Muscle of leg (tissue), 3 donors: ENCODE measurements at regions not wholly inside any gene's neighbourhood (a gene's known extent, or its start where the extent isn't known, plus 50 kb on each side); places are given as distances from the start of the nearest gene placed in this dataset.
A peak's percentile ranks its signal among the peaks of the same experiment; 100 is the strongest.

Experiments used
- DNase-seq: peaks from one replicate; pipeline ENCODE4 v3.0.0; 2013
- H3K27ac ChIP-seq: one replicate; pipeline ENCODE4 v1.5.1; 2013; ENCODE audit warnings: mild to moderate bottlenecking, low read length, control low read depth
- H3K27me3 ChIP-seq: one replicate; pipeline ENCODE4 v1.6.1; 2013; ENCODE audit warnings: low read length; ENCODE audit not compliant: control insufficient read depth, insufficient read depth
- H3K36me3 ChIP-seq: one replicate; pipeline ENCODE4 v1.6.1; 2013; ENCODE audit warnings: low read length; ENCODE audit not compliant: control insufficient read depth, insufficient read depth
- H3K4me1 ChIP-seq: one replicate; pipeline ENCODE4 v1.6.1; 2013; ENCODE audit warnings: low read length; ENCODE audit not compliant: control insufficient read depth, insufficient read depth
- H3K4me3 ChIP-seq: one replicate; pipeline ENCODE4 v1.5.1; 2013; ENCODE audit warnings: low read length, control low read depth
- H3K9me3 ChIP-seq: replicated peaks from 2 replicates; pipeline ENCODE4 v1.6.1; 2013; ENCODE audit warnings: low read depth, low read length; ENCODE audit not compliant: control insufficient read depth
- WGBS: methylation state at CpG from one replicate; pipeline ENCODE4 v1.1.5; 2013; ENCODE audit warnings: missing lambda C conversion rate; ENCODE audit not compliant: insufficient coverage; 5-methylcytosine and 5-hydroxymethylcytosine counted together

DNA sequence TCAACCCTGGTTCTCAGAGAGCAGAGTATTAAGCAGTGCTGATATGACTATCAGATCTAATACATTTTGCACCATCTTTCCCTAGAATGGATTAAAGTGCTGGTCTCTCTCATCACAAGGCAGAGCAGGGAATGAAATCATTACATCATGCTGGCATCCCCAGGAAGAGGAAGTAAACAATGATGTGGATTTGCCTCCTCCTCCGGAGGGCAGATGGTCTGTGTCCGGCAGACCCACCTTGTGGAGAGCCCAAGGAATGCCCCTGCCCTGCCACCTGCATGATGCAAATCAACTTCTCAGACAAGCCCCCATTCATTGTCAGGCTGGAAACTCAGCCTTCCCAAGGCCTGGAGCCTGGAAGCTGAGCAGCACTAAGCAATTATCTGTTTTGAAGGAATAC is 1149.1 kb downstream of the VRK1 start:
- Histone ChIP-seq H3K27me3 (no peaks in the 10 kb centered on the region), H3K27ac (no peak overlapping the region), H3K4me1 (no peaks in the 10 kb centered on the region), H3K9me3 (no peaks in the 10 kb centered on the region), H3K4me3 (no peak overlapping the region), H3K36me3 (no peaks in the 10 kb centered on the region)
- 7% methylated on average over 2 of the region's 2 CpGs for WGBS
- DNase-seq, result no peak

GRCh38 chr14:97946641-97947040 is 1149.5 kb downstream of the VRK1 start:
- Histone ChIP-seq H3K27me3 (no peaks in the 10 kb centered on the region), H3K4me3 (no peak overlapping the region), H3K4me1 (no peaks in the 10 kb centered on the region), H3K9me3 (no peaks in the 10 kb centered on the region), H3K36me3 (no peaks in the 10 kb centered on the region), H3K27ac (no peak overlapping the region)
- DNase-seq, result no peak
- WGBS, result 85% methylated on average over 4 of the region's 9 CpGs

DNA sequence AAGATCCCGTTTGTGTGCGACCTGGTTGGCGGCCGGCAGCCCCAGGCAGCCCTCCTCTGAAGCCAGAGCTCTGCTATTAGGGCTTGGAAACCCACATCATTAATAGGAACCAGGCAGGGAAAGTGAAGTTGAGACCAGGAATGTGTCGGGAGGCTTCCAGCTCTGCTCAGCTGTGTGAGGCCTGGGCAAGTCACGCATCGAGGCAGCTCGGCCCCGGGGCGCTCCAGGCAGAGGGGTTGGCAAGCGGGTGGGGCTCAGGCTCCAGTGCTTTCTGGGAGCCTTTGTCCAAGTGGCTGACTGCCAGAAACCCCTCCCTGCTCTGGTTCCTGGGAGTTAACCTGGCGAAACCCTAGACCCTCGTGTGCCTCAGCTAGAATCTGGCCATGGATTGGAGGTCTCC is 1151.7 kb downstream of the VRK1 start:
- no peaks in the 10 kb centered on the region for H3K36me3 ChIP-seq
- H3K4me3 ChIP-seq, result no peak overlapping the region
- H3K27ac ChIP-seq, result no peak overlapping the region
- H3K4me1 ChIP-seq, result no peaks in the 10 kb centered on the region
- no peaks in the 10 kb centered on the region for H3K9me3 ChIP-seq
- 32% methylated on average over 13 of the region's 13 CpGs for WGBS
- no peaks in the 10 kb centered on the region for H3K27me3 ChIP-seq
- DNase-seq, result peak; percentile 20

GRCh38 chr14:97956581-97957340 is 1159.6 kb downstream of the VRK1 start:
- no peak overlapping the region for H3K4me3 ChIP-seq
- H3K27me3 ChIP-seq, result no peaks in the 10 kb centered on the region
- DNase-seq, result no peak
- no peaks in the 10 kb centered on the region for H3K36me3 ChIP-seq
- 100% methylated on average over 1 of the region's 13 CpGs for WGBS
- H3K4me1 ChIP-seq, result no peaks in the 10 kb centered on the region
- no peak overlapping the region for H3K27ac ChIP-seq
- no peaks in the 10 kb centered on the region for H3K9me3 ChIP-seq

- Histone ChIP-seq H3K9me3 (no peaks in the 10 kb centered on the region), H3K27ac (no peak overlapping the region), H3K36me3 (no peaks in the 10 kb centered on the region), H3K4me3 (no peak overlapping the region), H3K4me1 (no peaks in the 10 kb centered on the region), H3K27me3 (no peaks in the 10 kb centered on the region)
- no peak for DNase-seq
- WGBS, result 57% methylated on average over 2 of the region's 4 CpGs
Observed at GRCh38 chr14:97959251-97959650, 1162.1 kb downstream of the VRK1 start.

DNA sequence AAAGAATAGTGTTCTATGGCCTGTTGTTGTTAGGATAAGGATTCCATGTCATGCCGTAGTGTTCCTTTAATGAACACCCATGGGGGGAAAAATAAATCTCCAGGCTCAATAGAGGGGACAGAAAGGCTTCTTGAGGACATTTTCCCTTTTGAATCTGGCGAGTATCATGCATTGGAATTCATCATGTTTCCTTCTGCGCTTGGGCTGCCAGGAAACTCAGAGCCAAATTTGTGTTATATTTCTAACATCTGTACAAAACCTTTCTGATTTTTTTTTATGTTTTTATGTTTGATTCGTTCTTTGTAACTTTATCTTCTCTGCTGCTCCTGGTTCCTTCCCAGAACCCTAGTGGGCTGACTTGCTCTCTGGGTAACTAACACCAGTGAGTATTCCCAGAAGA is 1163.3 kb downstream of the VRK1 start:
- Histone ChIP-seq H3K4me3 (no peak overlapping the region), H3K9me3 (no peaks in the 10 kb centered on the region), H3K4me1 (no peaks in the 10 kb centered on the region), H3K27me3 (no peaks in the 10 kb centered on the region), H3K27ac (no peak overlapping the region), H3K36me3 (no peaks in the 10 kb centered on the region)
- WGBS, result 83% methylated on average over 1 of the region's 4 CpGs
- peak; percentile 57 for DNase-seq

DNA sequence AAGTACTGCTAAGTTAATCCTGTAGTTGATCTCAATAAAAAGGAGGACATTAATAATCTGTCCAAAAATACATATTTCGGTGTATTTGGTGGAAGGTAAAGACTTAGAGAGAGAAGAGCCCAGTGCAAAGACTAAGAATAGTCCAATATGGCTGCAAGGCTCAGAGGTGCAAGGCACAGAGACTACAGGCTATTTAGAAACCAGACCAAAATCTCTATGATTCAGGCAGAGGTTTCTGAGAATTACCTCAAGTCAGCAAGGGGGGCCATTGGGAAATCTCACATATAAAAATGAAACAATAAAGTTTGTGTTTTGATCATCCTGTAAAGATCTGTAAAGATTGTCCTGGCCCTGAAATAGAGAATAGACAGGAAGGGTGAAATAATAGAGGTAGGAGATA is 1173.0 kb downstream of the VRK1 start:
- Histone ChIP-seq H3K4me1 (no peaks in the 10 kb centered on the region), H3K4me3 (no peak overlapping the region), H3K27ac (no peak overlapping the region), H3K9me3 (no peaks in the 10 kb centered on the region), H3K27me3 (no peaks in the 10 kb centered on the region), H3K36me3 (peaks cover 3% of the 10 kb centered on the region)
- no CpG with 5 or more reads among the region's 1 CpG for WGBS
- DNase-seq, result no peak

DNA sequence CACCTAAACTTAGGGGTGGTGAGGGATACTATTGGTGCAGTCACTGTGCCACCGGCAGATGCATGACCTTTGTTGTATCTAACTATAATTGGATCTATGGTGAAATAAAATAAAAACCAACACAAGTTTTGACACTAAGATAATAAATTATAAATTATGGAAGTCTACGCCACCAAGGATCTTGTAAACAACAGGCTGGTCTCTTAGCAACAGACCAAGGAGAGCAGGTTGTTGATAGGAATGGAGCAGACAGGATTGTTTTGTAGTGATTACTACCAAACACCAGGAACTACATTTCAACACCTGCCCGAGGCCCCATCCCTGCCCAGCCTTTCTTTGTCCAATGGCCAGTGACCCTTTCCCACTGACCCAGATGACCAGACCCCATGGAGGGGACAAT is 1178.0 kb downstream of the VRK1 start:
- no peak overlapping the region for H3K4me3 ChIP-seq
- no peaks in the 10 kb centered on the region for H3K36me3 ChIP-seq
- no peak for DNase-seq
- H3K27ac ChIP-seq, result no peak overlapping the region
- no peaks in the 10 kb centered on the region for H3K27me3 ChIP-seq
- H3K4me1 ChIP-seq, result peaks cover 28% of the 10 kb centered on the region
- no peaks in the 10 kb centered on the region for H3K9me3 ChIP-seq
- WGBS, result no CpG with 5 or more reads among the region's 3 CpGs

- Histone ChIP-seq H3K4me1 (peaks cover 28% of the 10 kb centered on the region), H3K27ac (no peak overlapping the region), H3K4me3 (no peak overlapping the region), H3K27me3 (no peaks in the 10 kb centered on the region), H3K36me3 (no peaks in the 10 kb centered on the region), H3K9me3 (no peaks in the 10 kb centered on the region)
- 73% methylated on average over 4 of the region's 6 CpGs for WGBS
- no peak for DNase-seq
Observed at GRCh38 chr14:97975962-97976361, 1178.8 kb downstream of the VRK1 start.

DNA sequence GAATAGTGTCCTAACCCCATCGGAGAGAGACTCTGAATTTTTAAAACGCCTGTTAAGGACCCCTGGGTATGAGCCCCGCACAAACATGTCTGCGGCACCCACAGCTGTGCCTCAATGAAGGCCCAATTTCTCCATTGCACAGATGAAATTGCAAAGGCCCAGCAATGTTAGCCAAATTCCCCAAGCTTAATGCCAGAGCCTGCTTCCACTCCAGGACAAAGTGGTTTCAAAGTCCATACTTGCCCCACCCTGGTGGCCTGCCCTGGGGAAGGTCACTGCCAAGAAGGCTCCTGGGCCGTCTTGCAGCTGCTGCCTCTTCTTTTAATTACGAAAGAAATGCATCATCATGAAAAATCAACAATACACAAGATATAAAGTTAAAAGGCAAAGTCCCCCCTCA is 1179.7 kb downstream of the VRK1 start:
- Histone ChIP-seq H3K4me3 (peak overlapping the region; percentile 16), H3K4me1 (peaks cover 28% of the 10 kb centered on the region), H3K36me3 (no peaks in the 10 kb centered on the region), H3K9me3 (no peaks in the 10 kb centered on the region), H3K27ac (peak overlapping the region; percentile 15), H3K27me3 (no peaks in the 10 kb centered on the region)
- DNase-seq, result peak; percentile 24
- 51% methylated on average over 5 of the region's 6 CpGs for WGBS
